ENCODE measurements at regions not wholly inside any gene's neighbourhood (a gene's known extent, or its start where the extent isn't known, plus 50 kb on each side); places are given as distances from the start of the nearest gene placed in this dataset.

DNA sequence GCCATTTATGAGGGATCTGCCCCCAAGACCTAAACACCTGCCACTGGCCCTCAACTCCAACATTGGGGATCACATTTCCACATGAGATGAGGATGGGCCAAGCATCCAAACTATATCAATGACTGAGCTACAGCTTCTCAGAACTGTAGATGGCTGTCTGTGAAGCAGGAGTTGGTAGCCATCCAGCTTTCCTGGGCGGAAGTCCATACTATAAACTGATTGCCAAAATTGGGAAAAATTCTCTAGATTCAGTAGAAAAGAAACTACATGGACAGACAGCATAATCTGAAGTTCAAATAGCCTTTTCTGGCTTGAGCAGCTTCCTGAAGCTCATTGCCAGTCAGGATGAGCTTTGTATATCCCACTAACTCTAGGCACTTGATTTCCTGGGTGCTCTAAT is 214.7 kb upstream of the ZBTB20 start:
- Histone ChIP-seq H3K27me3 (ENCODE audit: control insufficient read depth, insufficient read depth, low read length) (no peaks in the 10 kb centered on the region), H3K56ac (ENCODE audit: extremely low read depth, insufficient read depth, low read length) (no peak overlapping the region), H2AK5ac (ENCODE audit: low read depth, low read length) (no peak overlapping the region), H2AK9ac (replicated peaks; ENCODE audit: low read depth, low read length, poor library complexity) (no peak overlapping the region), H4K20me1 (ENCODE audit: insufficient read depth, low read length) (no peaks in the 10 kb centered on the region), H3K4me1 (ENCODE audit: control insufficient read depth, insufficient read depth, low read length) (peaks cover 3% of the 10 kb centered on the region; the same call in 1 of the 2 replicates), H3K4ac (ENCODE audit: low read depth, low read length) (no peak overlapping the region), H4K91ac (ENCODE audit: insufficient read depth, low read depth, low read length) (no peak overlapping the region), H3K14ac (replicated peaks; ENCODE audit: low read depth, low read length) (no peak overlapping the region), H3K79me1 (ENCODE audit: low read depth in 1 of 2, low read length in 2 of 2) (no peaks in the 10 kb centered on the region), H4K8ac (ENCODE audit: low read depth in 2 of 2, low read length in 2 of 2) (no peak overlapping the region), H2BK5ac (ENCODE audit: low read depth, low read length, poor library complexity, severe bottlenecking) (no peak overlapping the region), H4K5ac (ENCODE audit: low read depth, low read length) (no peak overlapping the region), H2BK120ac (ENCODE audit: low read depth, low read length) (no peak overlapping the region), H3K27ac (ENCODE audit: insufficient read depth, low read length) (no peak overlapping the region), H3K9ac (ENCODE audit: low read depth, low read length) (no peak overlapping the region), H3K18ac (ENCODE audit: low read depth, low read length) (no peak overlapping the region), H3K9me1 (ENCODE audit: insufficient read depth, low read length) (no peaks in the 10 kb centered on the region), H3K36me3 (ENCODE audit: control insufficient read depth, insufficient read depth, low read length) (no peaks in the 10 kb centered on the region), H3K4me2 (ENCODE audit: low read depth, low read length) (no peak overlapping the region), H2BK20ac (ENCODE audit: low read depth, low read length) (no peak overlapping the region), H2AFZ (replicated peaks; ENCODE audit: low read length, poor library complexity) (no peak overlapping the region), H3K4me3 (ENCODE audit: insufficient read depth, low read depth, low read length) (no peak overlapping the region), H2BK15ac (ENCODE audit: low read depth, low read length) (no peak overlapping the region), H3K23ac (ENCODE audit: low read depth, low read length) (no peak overlapping the region), H3K9me3 (ENCODE audit: control insufficient read depth, insufficient read depth, low read length) (no peaks in the 10 kb centered on the region)
- no TSS peak for BruUV-seq (replicated peaks)
- no peak for TF ChIP-seq MAFK (IDR thresholded peaks at IDR 0.05; ENCODE audit: low read depth, low read length)
- no peak for TF ChIP-seq BHLHE40 (IDR thresholded peaks at IDR 0.05; ENCODE audit: low read depth, low read length)
- no peak for TF ChIP-seq USF2 (IDR thresholded peaks at IDR 0.05; ENCODE audit: low read depth, low read length)
- TF ChIP-seq CEBPB (IDR thresholded peaks at IDR 0.05; ENCODE audit: low read depth, low read length) = no peak
- TF ChIP-seq FOS (IDR thresholded peaks at IDR 0.05; ENCODE audit: low read depth, low read length) = no peak
- no peak for TF ChIP-seq CHD1 (IDR thresholded peaks at IDR 0.05; ENCODE audit: low read depth, low read length)
- TF ChIP-seq RCOR1 (IDR thresholded peaks at IDR 0.05; ENCODE audit: insufficient replicate concordance, low read length) = no peak
- TF ChIP-seq MAZ (IDR thresholded peaks at IDR 0.05; ENCODE audit: borderline replicate concordance, low read depth, low read length) = no peak
- TF ChIP-seq POLR2A (IDR thresholded peaks at IDR 0.05; ENCODE audit: low read depth, low read length) = no peak
- TF ChIP-seq NFE2L2 (IDR thresholded peaks at IDR 0.05; ENCODE audit: low read depth, low read length) = no peak
- no peak for TF ChIP-seq RFX5 (IDR thresholded peaks at IDR 0.05; ENCODE audit: low read depth, low read length)
- TF ChIP-seq RAD21 (IDR thresholded peaks at IDR 0.05; ENCODE audit: low read length) = no peak
- TF ChIP-seq MXI1 (IDR thresholded peaks at IDR 0.05; ENCODE audit: borderline replicate concordance, low read depth, low read length) = no peak
- DNase-seq = peak; percentile 7
- in situ Hi-C loops (cut with MboI; ENCODE audit: low sequenced_read_pairs) = no loop called here
- no CpG with 5 or more reads among the region's 1 CpG for WGBS, 2 experiments (ENCODE audit: extremely low coverage in 2 of 2, insufficient read length in 1 of 2)
- ChIA-PET CTCF (no interaction called here), POLR2A (ENCODE audit: unreplicated experiment) (no interaction called here)
- intact Hi-C loops (cut with micrococcal nuclease) = no loop called here
- ATAC-seq (ENCODE audit: low read depth) = no peak
- dilution Hi-C loops (cut with HindIII; ENCODE audit: low sequenced_read_pairs, unreplicated experiment) = no loop called here
